ENCODE measurements at regions not wholly inside any gene's neighbourhood (a gene's known extent, or its start where the extent isn't known, plus 50 kb on each side); places are given as distances from the start of the nearest gene placed in this dataset.

DNA sequence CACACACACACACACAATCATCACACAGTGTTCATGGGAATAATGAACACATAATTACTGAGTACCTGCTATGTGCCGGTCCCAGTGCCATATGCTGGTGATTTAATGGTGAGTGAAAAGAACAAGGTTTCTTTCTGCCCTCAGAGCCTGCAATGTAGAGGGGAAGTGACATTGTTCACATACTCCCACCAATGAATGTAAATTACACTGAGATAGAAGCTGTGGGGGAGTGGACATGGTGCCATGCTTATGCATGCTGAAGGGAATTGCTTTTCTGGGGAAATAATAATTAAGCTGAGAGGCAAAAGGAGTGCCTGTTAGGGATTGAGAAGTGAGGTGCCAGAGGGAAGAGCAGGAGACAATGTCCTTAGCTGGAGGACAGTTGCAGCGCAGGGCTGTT lies 175.1 kb downstream of the MFSD1 start:
- CTCF ChIA-PET = interaction anchor here (1.5 kb wide), 1 partner anchor 14 kb away, joined by 3 read pairs; no protein-coding TSS in a partner anchor
- Mint-ChIP-seq H3K27ac (no peak overlapping the region), H3K4me1 (ENCODE audit: low read depth) (no peaks in the 10 kb centered on the region), H3K4me3 (no peak overlapping the region), H3K9me3 (peaks cover 4% of the 10 kb centered on the region), H3K36me3 (ENCODE audit: low read depth) (no peaks in the 10 kb centered on the region), H3K27me3 (peaks cover 3% of the 10 kb centered on the region)
- DNase-seq = no peak
- TF ChIP-seq, protein P1, sequence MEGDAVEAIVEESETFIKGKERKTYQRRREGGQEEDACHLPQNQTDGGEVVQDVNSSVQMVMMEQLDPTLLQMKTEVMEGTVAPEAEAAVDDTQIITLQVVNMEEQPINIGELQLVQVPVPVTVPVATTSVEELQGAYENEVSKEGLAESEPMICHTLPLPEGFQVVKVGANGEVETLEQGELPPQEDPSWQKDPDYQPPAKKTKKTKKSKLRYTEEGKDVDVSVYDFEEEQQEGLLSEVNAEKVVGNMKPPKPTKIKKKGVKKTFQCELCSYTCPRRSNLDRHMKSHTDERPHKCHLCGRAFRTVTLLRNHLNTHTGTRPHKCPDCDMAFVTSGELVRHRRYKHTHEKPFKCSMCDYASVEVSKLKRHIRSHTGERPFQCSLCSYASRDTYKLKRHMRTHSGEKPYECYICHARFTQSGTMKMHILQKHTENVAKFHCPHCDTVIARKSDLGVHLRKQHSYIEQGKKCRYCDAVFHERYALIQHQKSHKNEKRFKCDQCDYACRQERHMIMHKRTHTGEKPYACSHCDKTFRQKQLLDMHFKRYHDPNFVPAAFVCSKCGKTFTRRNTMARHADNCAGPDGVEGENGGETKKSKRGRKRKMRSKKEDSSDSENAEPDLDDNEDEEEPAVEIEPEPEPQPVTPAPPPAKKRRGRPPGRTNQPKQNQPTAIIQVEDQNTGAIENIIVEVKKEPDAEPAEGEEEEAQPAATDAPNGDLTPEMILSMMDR (IDR thresholded peaks at IDR 0.05) = no peak
- intact Hi-C loops (cut with micrococcal nuclease) = no loop called here
- no peak for ATAC-seq
- POLR2A ChIA-PET = no interaction called here

DNA sequence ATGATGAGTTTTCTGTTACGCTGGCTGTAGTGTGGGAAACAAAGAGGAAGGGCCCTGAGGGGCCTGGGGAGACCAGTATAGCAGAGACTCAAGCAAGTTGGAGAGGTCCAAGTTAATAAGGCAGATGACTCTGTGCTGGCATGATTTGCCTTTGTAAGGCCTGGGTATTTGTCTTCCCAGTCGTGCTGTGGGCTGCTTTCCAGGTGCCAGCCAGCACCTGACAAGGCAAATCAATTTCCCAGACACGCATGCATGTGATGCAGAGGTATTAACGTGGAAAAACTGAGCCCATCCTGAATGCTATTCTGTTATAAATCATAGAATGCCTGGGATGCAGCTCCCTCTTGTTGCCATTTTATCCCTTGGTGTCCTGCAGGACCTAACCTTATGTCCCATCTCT lies 175.6 kb downstream of the MFSD1 start:
- no peak for DNase-seq
- TF ChIP-seq, protein P1 (IDR thresholded peaks at IDR 0.05) = no peak
- intact Hi-C loops (cut with micrococcal nuclease) = no loop called here
- ChIA-PET CTCF (interaction anchor here (1.5 kb wide), 1 partner anchor 15 kb away, joined by 3 read pairs; no protein-coding TSS in a partner anchor), POLR2A (no interaction called here)
- no peaks in the 10 kb centered on the region for H3K4me1 Mint-ChIP-seq (ENCODE audit: low read depth)
- no peak overlapping the region for H3K27ac Mint-ChIP-seq
- H3K27me3 Mint-ChIP-seq = peaks cover 3% of the 10 kb centered on the region
- peaks cover 4% of the 10 kb centered on the region for H3K9me3 Mint-ChIP-seq
- H3K4me3 Mint-ChIP-seq = no peak overlapping the region
- H3K36me3 Mint-ChIP-seq (ENCODE audit: low read depth) = no peaks in the 10 kb centered on the region
- ATAC-seq = no peak

DNA sequence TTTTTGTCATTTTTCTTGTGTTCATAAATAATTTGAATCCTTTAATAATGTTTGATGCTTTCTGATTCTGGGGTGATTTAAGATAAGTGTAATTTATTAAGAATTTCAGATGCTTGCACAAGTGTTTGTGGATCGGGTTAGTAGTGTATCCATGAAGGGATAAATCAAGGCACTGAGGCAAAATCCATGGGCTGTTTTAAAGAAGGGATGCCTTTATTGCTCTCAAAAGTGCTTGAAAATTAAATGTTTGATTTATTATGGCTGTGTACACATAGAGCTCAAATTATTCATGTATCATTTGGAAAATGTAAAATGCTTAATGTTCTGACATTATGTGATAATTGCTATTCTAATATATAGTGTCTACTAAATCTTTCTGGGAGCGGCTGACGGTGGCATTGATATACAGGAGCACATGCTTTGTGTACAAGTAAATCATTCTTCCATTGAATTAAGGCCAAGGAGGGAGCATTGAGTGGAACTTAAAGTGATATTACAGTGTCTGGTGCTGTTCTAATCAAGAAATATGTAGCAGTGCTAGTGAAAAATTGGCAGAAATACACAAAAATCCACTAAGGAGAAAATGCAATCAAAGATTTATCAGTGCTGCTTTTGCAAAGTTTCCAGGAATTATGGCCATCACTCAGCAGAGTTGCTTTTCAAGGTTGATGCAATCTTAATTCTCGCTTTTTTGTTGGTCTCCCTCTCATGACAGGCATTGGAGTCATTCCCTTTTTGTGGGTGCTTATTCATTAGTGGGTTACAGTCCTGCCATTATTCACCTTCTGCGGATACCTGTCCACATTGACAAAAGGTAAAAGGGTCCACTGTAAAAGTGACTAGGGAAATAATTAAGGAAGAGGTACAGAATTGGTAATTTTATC lies 181.6 kb downstream of the MFSD1 start:
- ChIA-PET POLR2A (no interaction called here), CTCF (no interaction called here)
- Mint-ChIP-seq H3K4me3 (no peak overlapping the region), H3K4me1 (ENCODE audit: low read depth) (no peaks in the 10 kb centered on the region), H3K27me3 (peaks cover 2% of the 10 kb centered on the region), H3K36me3 (ENCODE audit: low read depth) (no peaks in the 10 kb centered on the region), H3K9me3 (peaks cover 9% of the 10 kb centered on the region), H3K27ac (no peak overlapping the region)
- TF ChIP-seq, protein P1 (IDR thresholded peaks at IDR 0.05) = no peak
- intact Hi-C loops (cut with micrococcal nuclease) = no loop called here
- ATAC-seq (no peak), DNase-seq (no peak)

DNA sequence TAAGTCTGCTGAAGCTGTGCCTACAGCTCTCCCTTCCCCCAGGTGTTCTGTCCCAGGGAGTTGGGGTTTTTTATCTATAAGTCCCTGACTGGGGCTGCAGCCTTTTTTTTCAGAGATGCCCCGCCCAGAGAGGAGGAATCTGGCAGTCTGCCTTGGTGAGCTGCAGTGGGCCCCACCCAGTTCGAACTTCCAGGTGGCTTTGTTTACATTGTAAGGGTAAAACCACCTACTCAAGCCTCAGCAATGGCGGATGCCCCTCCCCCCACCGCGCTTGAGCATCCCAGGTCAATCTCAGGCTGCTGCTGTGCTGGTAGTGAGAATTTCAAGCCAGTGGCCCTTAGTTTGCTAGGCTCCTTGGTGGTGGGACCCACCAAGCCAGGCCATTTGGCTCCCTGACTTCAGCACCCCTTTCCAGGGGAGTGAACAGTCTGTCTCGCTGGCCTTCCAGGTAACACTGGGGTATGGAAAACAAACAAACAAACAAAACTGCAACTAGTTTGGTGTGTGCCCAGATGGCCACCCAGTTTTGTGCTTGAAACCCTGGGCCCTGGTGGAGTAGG lies 189.4 kb downstream of the MFSD1 start:
- Mint-ChIP-seq H3K4me3 (no peak overlapping the region), H3K27me3 (peaks cover 2% of the 10 kb centered on the region), H3K27ac (no peak overlapping the region), H3K4me1 (ENCODE audit: low read depth) (no peaks in the 10 kb centered on the region), H3K9me3 (peaks cover 6% of the 10 kb centered on the region), H3K36me3 (ENCODE audit: low read depth) (no peaks in the 10 kb centered on the region)
- intact Hi-C loops (cut with micrococcal nuclease) = no loop called here
- ATAC-seq (no peak), DNase-seq (no peak)
- TF ChIP-seq, protein P1 (IDR thresholded peaks at IDR 0.05) = no peak
- CTCF ChIA-PET = no interaction called here
- POLR2A ChIA-PET = no interaction called here

DNA sequence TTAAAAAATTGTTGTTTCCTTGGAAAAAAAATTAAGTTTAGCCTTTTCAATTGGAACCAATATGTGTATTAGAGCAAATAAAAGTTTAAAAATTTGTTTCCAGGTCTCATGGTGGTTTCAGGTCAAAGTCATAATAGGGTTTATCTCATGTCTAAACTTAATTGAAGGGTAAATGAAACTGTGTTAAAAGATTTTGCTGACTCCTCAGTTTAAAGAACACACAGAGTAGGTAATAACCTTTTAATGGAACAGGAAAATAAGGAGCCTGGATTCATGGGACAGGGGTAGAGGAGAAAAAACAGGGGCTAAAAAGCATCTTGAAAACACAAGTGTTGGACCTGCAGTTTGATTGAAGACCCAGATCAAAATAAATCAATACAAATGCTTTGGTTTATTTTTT lies 190.6 kb downstream of the MFSD1 start:
- no peaks in the 10 kb centered on the region for H3K27me3 Mint-ChIP-seq
- H3K9me3 Mint-ChIP-seq = peaks cover 4% of the 10 kb centered on the region
- TF ChIP-seq, protein P1 (IDR thresholded peaks at IDR 0.05) = no peak
- POLR2A ChIA-PET = no interaction called here
- H3K27ac Mint-ChIP-seq = no peak overlapping the region
- H3K4me3 Mint-ChIP-seq = no peak overlapping the region
- intact Hi-C loops (cut with micrococcal nuclease) = no loop called here
- H3K4me1 Mint-ChIP-seq (ENCODE audit: low read depth) = no peaks in the 10 kb centered on the region
- ATAC-seq = no peak
- H3K36me3 Mint-ChIP-seq (ENCODE audit: low read depth) = no peaks in the 10 kb centered on the region
- DNase-seq = no peak
- CTCF ChIA-PET = no interaction called here
